ENCODE measurements at regions not wholly inside any gene's neighbourhood (a gene's known extent, or its start where the extent isn't known, plus 50 kb on each side); places are given as distances from the start of the nearest gene placed in this dataset.

- no peak for DNase-seq (ENCODE audit: low read depth)
Measured at GRCh38 chr1:234554218-234554697, 55.7 kb downstream of the IRF2BP2 start.

GRCh38 chr1:234553240-234554188 lies 56.5 kb downstream of the IRF2BP2 start:
- no peak for DNase-seq (ENCODE audit: low read depth)

GRCh38 chr1:234551032-234551378 lies 59.0 kb downstream of the IRF2BP2 start:
- no peak for DNase-seq (ENCODE audit: low read depth)

GRCh38 chr1:234550341-234551031 lies 59.5 kb downstream of the IRF2BP2 start:
- DNase-seq (ENCODE audit: low read depth) = no peak

- DNase-seq (ENCODE audit: low read depth) = no peak
Measured at GRCh38 chr1:234549447-234550021, 60.4 kb downstream of the IRF2BP2 start.

GRCh38 chr1:234546890-234547788 lies 62.8 kb downstream of the IRF2BP2 start:
- no peak for DNase-seq (ENCODE audit: low read depth)

GRCh38 chr1:234546387-234546704 lies 63.6 kb downstream of the IRF2BP2 start:
- no peak for DNase-seq (ENCODE audit: low read depth)

GRCh38 chr1:234545517-234546386 lies 64.2 kb downstream of the IRF2BP2 start:
- DNase-seq (ENCODE audit: low read depth) = no peak

- DNase-seq (ENCODE audit: low read depth) = peak; percentile 15
Measured at GRCh38 chr1:234544087-234544579, 65.2 kb upstream of the TARBP1 start.

- no peak for DNase-seq (ENCODE audit: low read depth)
Measured at GRCh38 chr1:234543442-234544086, 64.6 kb upstream of the TARBP1 start.

- DNase-seq (ENCODE audit: low read depth) = no peak
Measured at GRCh38 chr1:234542211-234542850, 63.4 kb upstream of the TARBP1 start.

GRCh38 chr1:234541286-234541975 lies 62.5 kb upstream of the TARBP1 start:
- DNase-seq (ENCODE audit: low read depth) = no peak

- no peak for DNase-seq (ENCODE audit: low read depth)
Measured at GRCh38 chr1:234540404-234540762, 61.4 kb upstream of the TARBP1 start.

- no peak for DNase-seq (ENCODE audit: low read depth)
Measured at GRCh38 chr1:234539666-234540403, 60.9 kb upstream of the TARBP1 start.

- DNase-seq (ENCODE audit: low read depth) = no peak
Measured at GRCh38 chr1:234538930-234539649, 60.1 kb upstream of the TARBP1 start.

GRCh38 chr1:234538062-234538731 lies 59.2 kb upstream of the TARBP1 start:
- DNase-seq (ENCODE audit: low read depth) = no peak

- DNase-seq (ENCODE audit: low read depth) = no peak
Measured at GRCh38 chr1:234537236-234537635, 58.3 kb upstream of the TARBP1 start.
